ENCODE measurements at regions not wholly inside any gene's neighbourhood (a gene's known extent, or its start where the extent isn't known, plus 50 kb on each side); places are given as distances from the start of the nearest gene placed in this dataset.

DNA sequence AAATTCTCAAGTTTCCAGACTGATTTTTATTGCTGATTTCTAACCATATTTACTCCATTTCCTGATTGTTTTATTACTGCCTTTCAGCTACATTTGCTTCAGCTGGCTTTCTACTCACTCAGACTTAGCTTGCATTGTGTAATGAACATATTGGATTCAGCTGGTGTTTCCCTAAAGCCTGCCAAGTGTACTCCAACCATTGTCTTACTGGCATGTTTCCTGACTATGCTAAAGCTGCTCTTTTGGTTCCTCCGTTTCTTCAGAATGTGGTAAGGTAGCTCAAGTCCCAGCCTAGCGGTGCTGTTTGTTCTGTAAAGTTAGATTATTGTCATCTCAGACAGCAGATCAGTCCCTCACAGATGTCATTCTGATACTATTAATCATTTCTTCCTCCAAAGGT is 53.1 kb upstream of the GLRA2 start:
- ATAC-seq: no peak

DNA sequence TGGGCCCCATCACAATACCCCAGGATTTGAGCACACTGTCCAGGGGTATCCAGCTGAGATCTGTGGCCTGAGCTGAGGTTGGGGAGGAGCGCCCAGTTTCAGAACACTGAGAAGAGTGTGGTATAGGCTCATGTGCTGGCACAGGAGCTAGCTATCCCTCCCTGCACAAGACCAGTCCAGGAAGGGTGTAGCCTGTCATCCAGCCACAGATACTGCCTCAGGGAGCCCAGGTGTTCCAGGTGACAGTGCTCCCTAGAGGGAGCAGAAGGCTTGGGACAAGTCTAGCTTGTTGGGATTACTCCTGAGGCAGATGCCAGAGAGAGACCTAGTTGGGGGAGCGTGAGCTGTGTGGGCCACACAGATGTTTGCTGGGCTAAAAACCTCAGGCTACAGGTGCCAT is 79.6 kb upstream of the GLRA2 start:
- no peak for ATAC-seq
- TF ChIP-seq ZFP30 (CRISPR knock-in tag; IDR thresholded peaks at IDR 0.05): no peak
- TF ChIP-seq ZC3H10 (CRISPR knock-in tag; IDR thresholded peaks at IDR 0.05): no peak
- no peak for TF ChIP-seq ARNTL (CRISPR knock-in tag; IDR thresholded peaks at IDR 0.05; ENCODE audit: borderline replicate concordance, low read depth)
- TF ChIP-seq CSDC2 (CRISPR knock-in tag; IDR thresholded peaks at IDR 0.05): no peak
- TF ChIP-seq, protein P1, sequence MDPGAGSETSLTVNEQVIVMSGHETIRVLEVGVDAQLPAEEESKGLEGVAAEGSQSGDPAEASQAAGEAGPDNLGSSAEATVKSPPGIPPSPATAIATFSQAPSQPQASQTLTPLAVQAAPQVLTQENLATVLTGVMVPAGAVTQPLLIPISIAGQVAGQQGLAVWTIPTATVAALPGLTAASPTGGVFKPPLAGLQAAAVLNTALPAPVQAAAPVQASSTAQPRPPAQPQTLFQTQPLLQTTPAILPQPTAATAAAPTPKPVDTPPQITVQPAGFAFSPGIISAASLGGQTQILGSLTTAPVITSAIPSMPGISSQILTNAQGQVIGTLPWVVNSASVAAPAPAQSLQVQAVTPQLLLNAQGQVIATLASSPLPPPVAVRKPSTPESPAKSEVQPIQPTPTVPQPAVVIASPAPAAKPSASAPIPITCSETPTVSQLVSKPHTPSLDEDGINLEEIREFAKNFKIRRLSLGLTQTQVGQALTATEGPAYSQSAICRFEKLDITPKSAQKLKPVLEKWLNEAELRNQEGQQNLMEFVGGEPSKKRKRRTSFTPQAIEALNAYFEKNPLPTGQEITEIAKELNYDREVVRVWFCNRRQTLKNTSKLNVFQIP (CRISPR knock-in tag; IDR thresholded peaks at IDR 0.05; ENCODE audit: borderline replicate concordance, low read depth): no peak
- no peak for TF ChIP-seq TOX (CRISPR knock-in tag; IDR thresholded peaks at IDR 0.05; ENCODE audit: borderline replicate concordance)
- TF ChIP-seq ZNF70 (CRISPR knock-in tag; IDR thresholded peaks at IDR 0.05): no peak
- no peak for TF ChIP-seq OSR1 (CRISPR knock-in tag; IDR thresholded peaks at IDR 0.05)
- no peak for TF ChIP-seq ZNF8 (CRISPR knock-in tag; IDR thresholded peaks at IDR 0.05)
- no peak for TF ChIP-seq BACH2 (CRISPR knock-in tag; IDR thresholded peaks at IDR 0.05; ENCODE audit: borderline replicate concordance)

More for the DNA sequence above, 53.1 kb upstream of the GLRA2 start:
- TF ChIP-seq CSDC2 (CRISPR knock-in tag; IDR thresholded peaks at IDR 0.05) (no peak), ZFP3 (CRISPR knock-in tag; IDR thresholded peaks at IDR 0.05) (no peak), ARNTL (CRISPR knock-in tag; IDR thresholded peaks at IDR 0.05; ENCODE audit: borderline replicate concordance, low read depth) (no peak), TCF4 (CRISPR knock-in tag; IDR thresholded peaks at IDR 0.05; ENCODE audit: borderline replicate concordance) (no peak), ISL1 (CRISPR knock-in tag; IDR thresholded peaks at IDR 0.05) (no peak), ZNF565 (CRISPR knock-in tag; conservative IDR thresholded peaks at IDR 0.05; ENCODE audit: low read depth) (no peak)
- TF ChIP-seq, protein P2, sequence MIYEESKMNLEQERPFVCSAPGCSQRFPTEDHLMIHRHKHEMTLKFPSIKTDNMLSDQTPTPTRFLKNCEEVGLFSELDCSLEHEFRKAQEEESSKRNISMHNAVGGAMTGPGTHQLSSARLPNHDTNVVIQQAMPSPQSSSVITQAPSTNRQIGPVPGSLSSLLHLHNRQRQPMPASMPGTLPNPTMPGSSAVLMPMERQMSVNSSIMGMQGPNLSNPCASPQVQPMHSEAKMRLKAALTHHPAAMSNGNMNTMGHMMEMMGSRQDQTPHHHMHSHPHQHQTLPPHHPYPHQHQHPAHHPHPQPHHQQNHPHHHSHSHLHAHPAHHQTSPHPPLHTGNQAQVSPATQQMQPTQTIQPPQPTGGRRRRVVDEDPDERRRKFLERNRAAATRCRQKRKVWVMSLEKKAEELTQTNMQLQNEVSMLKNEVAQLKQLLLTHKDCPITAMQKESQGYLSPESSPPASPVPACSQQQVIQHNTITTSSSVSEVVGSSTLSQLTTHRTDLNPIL (CRISPR knock-in tag; IDR thresholded peaks at IDR 0.05; ENCODE audit: low read depth): no peak
- TF ChIP-seq, protein P3, sequence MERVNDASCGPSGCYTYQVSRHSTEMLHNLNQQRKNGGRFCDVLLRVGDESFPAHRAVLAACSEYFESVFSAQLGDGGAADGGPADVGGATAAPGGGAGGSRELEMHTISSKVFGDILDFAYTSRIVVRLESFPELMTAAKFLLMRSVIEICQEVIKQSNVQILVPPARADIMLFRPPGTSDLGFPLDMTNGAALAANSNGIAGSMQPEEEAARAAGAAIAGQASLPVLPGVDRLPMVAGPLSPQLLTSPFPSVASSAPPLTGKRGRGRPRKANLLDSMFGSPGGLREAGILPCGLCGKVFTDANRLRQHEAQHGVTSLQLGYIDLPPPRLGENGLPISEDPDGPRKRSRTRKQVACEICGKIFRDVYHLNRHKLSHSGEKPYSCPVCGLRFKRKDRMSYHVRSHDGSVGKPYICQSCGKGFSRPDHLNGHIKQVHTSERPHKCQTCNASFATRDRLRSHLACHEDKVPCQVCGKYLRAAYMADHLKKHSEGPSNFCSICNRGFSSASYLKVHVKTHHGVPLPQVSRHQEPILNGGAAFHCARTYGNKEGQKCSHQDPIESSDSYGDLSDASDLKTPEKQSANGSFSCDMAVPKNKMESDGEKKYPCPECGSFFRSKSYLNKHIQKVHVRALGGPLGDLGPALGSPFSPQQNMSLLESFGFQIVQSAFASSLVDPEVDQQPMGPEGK (CRISPR knock-in tag; IDR thresholded peaks at IDR 0.05; ENCODE audit: borderline replicate concordance): no peak

DNA sequence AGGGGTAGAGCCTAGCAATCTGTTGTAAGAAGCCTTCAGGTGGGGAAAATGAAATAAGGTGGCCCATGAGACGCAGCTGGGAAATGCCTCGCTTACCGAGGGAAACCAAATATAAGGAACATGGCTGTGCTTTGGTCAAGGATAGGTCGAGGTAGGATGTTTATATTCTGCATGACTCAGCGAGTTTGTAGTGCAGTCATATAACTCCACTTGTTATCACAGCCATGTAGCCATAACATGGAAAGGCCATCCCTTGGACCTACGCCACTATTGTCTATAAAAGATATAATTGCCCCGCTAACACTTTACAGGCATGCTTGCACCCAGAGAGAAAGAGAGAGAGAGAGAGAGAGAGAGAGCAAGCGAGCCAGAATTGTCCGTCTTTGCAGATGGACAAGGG is 80.9 kb upstream of the GLRA2 start:
- no peak for ATAC-seq

More for the DNA sequence above, 80.9 kb upstream of the GLRA2 start:
- no peak for TF ChIP-seq ISL1 (CRISPR knock-in tag; IDR thresholded peaks at IDR 0.05)
- TF ChIP-seq ARNTL (CRISPR knock-in tag; IDR thresholded peaks at IDR 0.05; ENCODE audit: borderline replicate concordance, low read depth): no peak
- TF ChIP-seq, protein P4, sequence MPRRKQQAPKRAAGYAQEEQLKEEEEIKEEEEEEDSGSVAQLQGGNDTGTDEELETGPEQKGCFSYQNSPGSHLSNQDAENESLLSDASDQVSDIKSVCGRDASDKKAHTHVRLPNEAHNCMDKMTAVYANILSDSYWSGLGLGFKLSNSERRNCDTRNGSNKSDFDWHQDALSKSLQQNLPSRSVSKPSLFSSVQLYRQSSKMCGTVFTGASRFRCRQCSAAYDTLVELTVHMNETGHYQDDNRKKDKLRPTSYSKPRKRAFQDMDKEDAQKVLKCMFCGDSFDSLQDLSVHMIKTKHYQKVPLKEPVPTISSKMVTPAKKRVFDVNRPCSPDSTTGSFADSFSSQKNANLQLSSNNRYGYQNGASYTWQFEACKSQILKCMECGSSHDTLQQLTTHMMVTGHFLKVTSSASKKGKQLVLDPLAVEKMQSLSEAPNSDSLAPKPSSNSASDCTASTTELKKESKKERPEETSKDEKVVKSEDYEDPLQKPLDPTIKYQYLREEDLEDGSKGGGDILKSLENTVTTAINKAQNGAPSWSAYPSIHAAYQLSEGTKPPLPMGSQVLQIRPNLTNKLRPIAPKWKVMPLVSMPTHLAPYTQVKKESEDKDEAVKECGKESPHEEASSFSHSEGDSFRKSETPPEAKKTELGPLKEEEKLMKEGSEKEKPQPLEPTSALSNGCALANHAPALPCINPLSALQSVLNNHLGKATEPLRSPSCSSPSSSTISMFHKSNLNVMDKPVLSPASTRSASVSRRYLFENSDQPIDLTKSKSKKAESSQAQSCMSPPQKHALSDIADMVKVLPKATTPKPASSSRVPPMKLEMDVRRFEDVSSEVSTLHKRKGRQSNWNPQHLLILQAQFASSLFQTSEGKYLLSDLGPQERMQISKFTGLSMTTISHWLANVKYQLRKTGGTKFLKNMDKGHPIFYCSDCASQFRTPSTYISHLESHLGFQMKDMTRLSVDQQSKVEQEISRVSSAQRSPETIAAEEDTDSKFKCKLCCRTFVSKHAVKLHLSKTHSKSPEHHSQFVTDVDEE (CRISPR knock-in tag; IDR thresholded peaks at IDR 0.05): no peak
- TF ChIP-seq RARB (CRISPR knock-in tag; IDR thresholded peaks at IDR 0.05): no peak
- TF ChIP-seq ZNF8 (CRISPR knock-in tag; IDR thresholded peaks at IDR 0.05): no peak
- TF ChIP-seq TCF4 (CRISPR knock-in tag; IDR thresholded peaks at IDR 0.05; ENCODE audit: borderline replicate concordance): no peak
- no peak for TF ChIP-seq BACH2 (CRISPR knock-in tag; IDR thresholded peaks at IDR 0.05; ENCODE audit: borderline replicate concordance)
- no peak for TF ChIP-seq GLIS3 (CRISPR knock-in tag; IDR thresholded peaks at IDR 0.05)
- TF ChIP-seq, protein P1 (CRISPR knock-in tag; IDR thresholded peaks at IDR 0.05; ENCODE audit: borderline replicate concordance, low read depth): no peak
- TF ChIP-seq ESRRG (CRISPR knock-in tag; IDR thresholded peaks at IDR 0.05): no peak
- no peak for TF ChIP-seq TOX (CRISPR knock-in tag; IDR thresholded peaks at IDR 0.05; ENCODE audit: borderline replicate concordance)
- no peak for TF ChIP-seq SNAI2 (CRISPR knock-in tag; IDR thresholded peaks at IDR 0.05)
- no peak for TF ChIP-seq OSR1 (CRISPR knock-in tag; IDR thresholded peaks at IDR 0.05)
- TF ChIP-seq ZFP30 (CRISPR knock-in tag; IDR thresholded peaks at IDR 0.05): no peak
